K562 (cell line): ENCODE measurements at regions not wholly inside any gene's neighbourhood (a gene's known extent, or its start where the extent isn't known, plus 50 kb on each side); places are given as distances from the start of the nearest gene placed in this dataset.

ENCODE experiments used
- ATAC-seq: fragments of 200-7000 bp; cut with Tn5 transposase; 3 replicates; pipeline ENCODE4 v1.9.1; 2020; ENCODE audit warnings: moderate library complexity
- BruUV-seq: library from RNA; stranded (reverse); fragments of 400-500 nt; replicated peaks from 2 replicates; lab custom pipeline; 2021; lab: Mats Ljungman, UMichigan
- CTCF ChIA-PET: fragments of 300-600 bp; formaldehyde crosslinking; extraction: SDS; loops from one replicate; lab custom pipeline; 2021; ENCODE audit warnings: low intra/inter-chr PET ratio; lab: Yijun Ruan, JAX
- POLR2A ChIA-PET: fragments of 300-600, 350-650 bp; sonication (Branson Sonifier 250); formaldehyde crosslinking; extraction: SDS; loops from one replicate; lab custom pipeline; 2021; ENCODE audit warnings: antibody characterized with exemption, inconsistent platforms; lab: Yijun Ruan, JAX
- DNase-seq, 4 experiments: peaks; one replicate each; pipeline versions ENCODE4 v3.0.0 to v3.0.0-alpha.2; 2011 to 2018; ENCODE audit warnings: low spot score in 3 of 4, mixed read lengths in 3 of 4; ENCODE audit errors: extremely low read depth in 1 of 4
- FAIRE-seq: peaks from 2 replicates; lab custom pipeline; 2011; peaks lifted over from hg19 to GRCh38; lab: Jason Lieb, UNC
- H2AFZ ChIP-seq: 2 replicates; pipeline ENCODE4 v1.6.0; 2011; ENCODE audit warnings: low read depth, low read length, control low read depth, inconsistent platforms
- H3K27ac ChIP-seq: fragments of 200-600 bp; 3 replicates; pipeline ENCODE4 v1.8.0; 2011; ENCODE audit warnings: low read depth, mild to moderate bottlenecking, control low read depth, inconsistent platforms, low read length, moderate library complexity, mixed read lengths; ENCODE audit errors: extremely low read depth
- H3K27me3 ChIP-seq, 2 experiments: fragments of 300-600 bp in 1 of 2; 2 replicates in 1 of 2; 3 replicates in 1 of 2; pipeline versions ENCODE4 v1.6.0 to v1.8.0; 2011; ENCODE audit warnings: inconsistent platforms in 2 of 2, low read length in 2 of 2, mild to moderate bottlenecking in 1 of 2, mixed read lengths in 1 of 2, moderate library complexity in 1 of 2; ENCODE audit not compliant: control insufficient read depth in 2 of 2, insufficient read depth in 2 of 2
- H3K36me3 ChIP-seq: fragments of 300-600 bp; 3 replicates; pipeline ENCODE4 v1.8.0; 2011; ENCODE audit warnings: mild to moderate bottlenecking, low read length, inconsistent platforms; ENCODE audit not compliant: control insufficient read depth, insufficient read depth
- H3K4me1 ChIP-seq, 2 experiments: fragments of 200-600 bp in 1 of 2; replicated peaks in 1 of 2; 2 replicates in 1 of 2; 3 replicates in 1 of 2; pipeline versions ENCODE4 v1.5.1 to v1.8.0; 2011; ENCODE audit warnings: inconsistent platforms in 2 of 2, low read length in 2 of 2, mild to moderate bottlenecking in 1 of 2, mixed read lengths in 1 of 2, moderate library complexity in 1 of 2; ENCODE audit not compliant: control insufficient read depth in 2 of 2, insufficient read depth in 2 of 2
- H3K4me2 ChIP-seq: 2 replicates; pipeline ENCODE4 v1.6.1; 2011; ENCODE audit warnings: low read length, control low read depth, inconsistent platforms, mixed read lengths; ENCODE audit not compliant: insufficient read depth
- H3K4me3 ChIP-seq: fragments of 200-600 bp; sonication (generic), shearing (Covaris generic); 2 replicates; pipeline ENCODE4 v1.5.1; 2016; ENCODE audit warnings: control low read depth, inconsistent platforms
- H3K79me2 ChIP-seq: fragments of 200-600 bp; 3 replicates; pipeline ENCODE4 v1.8.0; 2011; ENCODE audit warnings: low read length, inconsistent platforms; ENCODE audit not compliant: control insufficient read depth, insufficient read depth
- H3K9ac ChIP-seq, 2 experiments: 2 replicates each; pipeline versions ENCODE4 v1.6.0 to v1.6.1; 2011; ENCODE audit warnings: low read depth in 2 of 2, low read length in 2 of 2, control low read depth in 1 of 2, inconsistent platforms in 1 of 2, mild to moderate bottlenecking in 1 of 2, mixed read lengths in 1 of 2; ENCODE audit not compliant: insufficient read depth in 1 of 2
- H3K9me1 ChIP-seq: one replicate; pipeline ENCODE4 v1.6.0; 2011; ENCODE audit warnings: inconsistent platforms, mild to moderate bottlenecking, low read length, moderate library complexity; ENCODE audit not compliant: control insufficient read depth, insufficient read depth
- H3K9me3 ChIP-seq: replicated peaks from 2 replicates; pipeline ENCODE4 v1.5.1; 2011; ENCODE audit warnings: low read depth, low read length, inconsistent platforms; ENCODE audit not compliant: control insufficient read depth, insufficient read depth
- H4K20me1 ChIP-seq: replicated peaks from 2 replicates; pipeline ENCODE4 v1.6.1; 2011; ENCODE audit warnings: low read length, inconsistent platforms, mixed read lengths; ENCODE audit not compliant: control insufficient read depth, insufficient read depth
- CBX1 ChIP-seq: sonication (generic); IDR thresholded peaks from 2 replicates; pipeline ENCODE4 v1.6.1; 2016; ENCODE audit warnings: antibody characterized with exemption, low read depth, mild to moderate bottlenecking
- DEAF1 ChIP-seq: fragments of 450-650 bp; formaldehyde crosslinking; IDR thresholded peaks from 2 replicates; pipeline ENCODE4 v1.4.0; 2020; ENCODE audit warnings: mild to moderate bottlenecking, moderate library complexity
- FOXJ3 ChIP-seq: sonication (generic); formaldehyde crosslinking; IDR thresholded peaks from 2 replicates; pipeline ENCODE4 v1.4.0; 2020; ENCODE audit warnings: mild to moderate bottlenecking, missing genetic modification reagents
- HDGF ChIP-seq: fragments of 450-650 bp; IDR thresholded peaks from 2 replicates; pipeline ENCODE4 v1.6.1; 2016
- HNRNPH1 ChIP-seq: fragments of 200-400 bp; formaldehyde crosslinking; optimal IDR thresholded peaks from 2 replicates; pipeline ENCODE3; 2017; ENCODE audit warnings: low read depth, mild to moderate bottlenecking, low read length, moderate library complexity
- HNRNPUL1 ChIP-seq: fragments of 200-400 bp; formaldehyde crosslinking; IDR thresholded peaks from 2 replicates; pipeline ENCODE4 v1.6.1; 2017; ENCODE audit warnings: low read length
- MITF ChIP-seq: IDR thresholded peaks from 2 replicates; pipeline ENCODE4 v1.6.1; 2014; ENCODE audit warnings: antibody characterized with exemption
- MTA3 ChIP-seq: fragments of 450-650 bp; formaldehyde crosslinking; IDR thresholded peaks from 2 replicates; pipeline ENCODE4 v1.6.1; 2017; ENCODE audit warnings: mild to moderate bottlenecking, borderline replicate concordance
- NFIC ChIP-seq: fragments of 450-650 bp; IDR thresholded peaks from 2 replicates; pipeline ENCODE4 v1.6.1; 2017; ENCODE audit warnings: mild to moderate bottlenecking, inconsistent platforms
- RBM15 ChIP-seq: fragments of 200-400 bp; formaldehyde crosslinking; IDR thresholded peaks from 2 replicates; pipeline ENCODE4 v1.6.1; 2018; ENCODE audit warnings: mild to moderate bottlenecking, low read length, moderate library complexity; ENCODE audit not compliant: insufficient read depth
- RCOR1 ChIP-seq, 2 experiments: IDR thresholded peaks; 2 replicates each; pipeline ENCODE4 v1.6.1; 2012; ENCODE audit warnings: low read depth in 2 of 2, low read length in 2 of 2, borderline replicate concordance in 1 of 2, improper control_type of control experiment in 1 of 2
- SIN3B ChIP-seq: fragments of 450-650 bp; IDR thresholded peaks from 2 replicates; pipeline ENCODE4 v1.6.1; 2017; ENCODE audit warnings: low read depth, mild to moderate bottlenecking, moderate library complexity
- TAF15 ChIP-seq: fragments of 200-400 bp; formaldehyde crosslinking; IDR thresholded peaks from 2 replicates; pipeline ENCODE4 v1.6.1; 2017; ENCODE audit warnings: mild to moderate bottlenecking, low read depth, low read length, moderate library complexity
- ZBTB43 ChIP-seq: sonication (generic); formaldehyde crosslinking; IDR thresholded peaks from 2 replicates; pipeline ENCODE4 v1.8.0; 2023; ENCODE audit warnings: mild to moderate bottlenecking, missing genetic modification reagents
- ZNF3 ChIP-seq: fragments of 250-450 bp; sonication (Bioruptor Pico); IDR thresholded peaks from 2 replicates; pipeline ENCODE4 v1.5.0; 2021; ENCODE audit warnings: mild to moderate bottlenecking, moderate library complexity
- WGBS: fragments of 100-300 bp; shearing (Covaris generic); methylation state at CpG from one replicate; pipeline ENCODE4 v1.1.6; 2016; ENCODE audit warnings: low coverage, mixed read lengths; ENCODE audit not compliant: insufficient coverage; ENCODE audit errors: missing lambda C conversion rate; 5-methylcytosine and 5-hydroxymethylcytosine counted together
- in situ Hi-C: fragments of 300-500 bp; cut with MboI; formaldehyde crosslinking; loops from 4 replicates; pipeline ENCODE4 v1.15.0; 2018; ENCODE audit warnings: inconsistent platforms, mixed read lengths
- intact Hi-C: fragments of 100-400 bp; cut with micrococcal nuclease; formaldehyde crosslinking; loops from 2 replicates; pipeline ENCODE4 v1.14.2; 2022

GRCh38 chr6:137373296-137373695, 120.9 kb downstream of the OLIG3 start:
- Histone ChIP-seq H3K9me1 (no peaks in the 10 kb centered on the region), H2AFZ (no peak overlapping the region), H3K4me1 (no peaks in the 10 kb centered on the region; a peak in 1 of 5 replicates), H3K36me3 (no peaks in the 10 kb centered on the region), H3K27me3 (no peaks in the 10 kb centered on the region), H3K9me3 (no peaks in the 10 kb centered on the region), H3K79me2 (0 out of 3 replicates have a peak, but pooled peaks cover 3% of the 10 kb centered on the region)
- no TSS peak for BruUV-seq
- in situ Hi-C loops: no loop called here
- CTCF ChIA-PET: no interaction called here
- TF ChIP-seq CBX1: no peak
- no peak for TF ChIP-seq HDGF
- no peak for TF ChIP-seq ZNF3 (CRISPR knock-in tag)
- no peak for TF ChIP-seq FOXJ3 (CRISPR knock-in tag)
- TF ChIP-seq ZBTB43 (CRISPR knock-in tag): no peak
- no peak for TF ChIP-seq SIN3B
- TF ChIP-seq MTA3: no peak
- no peak for TF ChIP-seq RBM15
- TF ChIP-seq HNRNPUL1: no peak
- no peak for TF ChIP-seq HNRNPH1
- no peak for TF ChIP-seq NFIC
- TF ChIP-seq MITF: no peak
- no peak for TF ChIP-seq DEAF1 (CRISPR knock-in tag)
- no peak for TF ChIP-seq RCOR1 (IDR thresholded peaks at IDR 0.05; ENCODE audit: borderline replicate concordance in 1 of 2, low read depth in 2 of 2, low read length in 2 of 2)
- no peak for TF ChIP-seq TAF15
- TF ChIP-seq, all 486 proteins: peak for 0
- FAIRE-seq (no peak), DNase-seq (no peak), ATAC-seq (no peak)
- POLR2A ChIA-PET: interaction anchor here (0.5 kb wide), 1 partner anchor 176 kb away, joined by 3 read pairs; no protein-coding TSS in a partner anchor
- H3K27ac ChIP-seq: no peak overlapping the region
- H3K9ac ChIP-seq: no peak overlapping the region
- no peaks in the 10 kb centered on the region for H4K20me1 ChIP-seq
- WGBS: 18% methylated on average over 1 of the region's 1 CpG
- H3K4me3 ChIP-seq: no peak overlapping the region
- intact Hi-C loops: no loop called here
- H3K4me2 ChIP-seq: no peak overlapping the region
